ENCODE measurements at regions not wholly inside any gene's neighbourhood (a gene's known extent, or its start where the extent isn't known, plus 50 kb on each side); places are given as distances from the start of the nearest gene placed in this dataset.

- peak; percentile 14 for DNase-seq (ENCODE audit: low spot score)
Measured at GRCh38 chr2:64402876-64403275, 51.1 kb upstream of the LGALSL start.

GRCh38 chr2:64403426-64403825, 50.5 kb upstream of the LGALSL start:
- no peak for DNase-seq (ENCODE audit: low spot score)

- DNase-seq (ENCODE audit: low spot score) = peak; percentile 41
Measured at GRCh38 chr2:64404002-64404731, 49.8 kb upstream of the LGALSL start.
